ENCODE measurements at regions not wholly inside any gene's neighbourhood (a gene's known extent, or its start where the extent isn't known, plus 50 kb on each side); places are given as distances from the start of the nearest gene placed in this dataset.
"Not testable (repeated sequence)": the region's sequence is repeated elsewhere in the genome, so short reads cannot be mapped to it uniquely, and the experiment has no call there.

DNA sequence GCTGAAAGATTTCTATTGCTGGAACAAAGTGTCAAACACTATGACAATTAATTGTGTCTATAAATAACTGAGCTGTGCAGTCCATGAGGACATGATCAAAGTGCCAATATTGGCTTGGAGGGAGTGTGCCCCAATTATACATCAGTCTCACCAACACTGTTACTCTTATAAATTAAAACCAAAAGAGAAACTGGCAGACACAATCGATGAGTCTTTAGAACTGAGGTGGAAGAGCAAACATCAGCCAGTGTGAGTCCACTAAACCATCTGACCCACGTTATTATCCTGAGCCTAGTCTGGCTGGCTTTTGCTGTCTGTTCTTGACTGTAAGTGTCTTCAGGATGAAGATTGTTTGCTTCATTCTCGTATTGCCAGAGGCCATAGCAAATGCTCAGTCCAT lies 98.9 kb downstream of the OLIG3 start:
- no peak for DNase-seq

DNA sequence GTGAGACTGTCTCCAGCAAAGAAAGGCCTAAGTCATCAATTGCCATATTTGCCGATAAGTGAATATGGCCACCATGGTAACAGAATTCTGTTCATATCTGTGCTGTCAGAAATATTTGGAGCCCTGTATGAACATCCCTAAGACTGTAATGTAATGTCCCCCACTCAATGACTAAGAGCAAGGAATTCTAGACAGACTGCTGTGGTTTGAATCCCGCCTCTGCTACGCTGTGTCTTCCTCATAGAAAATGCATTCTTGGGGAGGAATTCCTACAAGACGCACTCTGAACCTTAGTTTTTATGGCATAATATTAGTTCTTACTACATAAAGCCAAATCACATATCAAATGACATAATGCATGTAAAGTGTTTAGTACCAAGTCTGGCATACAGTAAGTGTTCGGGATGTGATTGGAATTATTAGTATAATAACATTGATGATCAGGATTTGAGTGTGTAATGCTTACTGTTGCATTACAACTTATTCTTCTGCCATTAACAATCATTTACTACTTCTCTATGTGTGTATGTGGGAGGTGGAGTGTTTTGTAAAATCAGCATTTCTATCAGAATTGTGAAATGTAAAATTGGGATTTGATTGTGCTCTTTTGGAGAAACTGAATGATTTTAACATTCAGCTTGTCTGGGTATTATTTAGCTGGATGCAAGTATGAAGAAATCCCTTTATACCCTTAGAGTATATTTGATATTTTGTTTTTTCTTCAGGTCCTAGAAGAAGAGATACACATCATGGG lies 103.0 kb downstream of the OLIG3 start:
- no peak for DNase-seq

GRCh38 chr6:137390334-137390733 lies 103.9 kb downstream of the OLIG3 start:
- no peak for DNase-seq

- no peak for DNase-seq
Measured at GRCh38 chr6:137389150-137389704, 105.0 kb downstream of the OLIG3 start.

DNA sequence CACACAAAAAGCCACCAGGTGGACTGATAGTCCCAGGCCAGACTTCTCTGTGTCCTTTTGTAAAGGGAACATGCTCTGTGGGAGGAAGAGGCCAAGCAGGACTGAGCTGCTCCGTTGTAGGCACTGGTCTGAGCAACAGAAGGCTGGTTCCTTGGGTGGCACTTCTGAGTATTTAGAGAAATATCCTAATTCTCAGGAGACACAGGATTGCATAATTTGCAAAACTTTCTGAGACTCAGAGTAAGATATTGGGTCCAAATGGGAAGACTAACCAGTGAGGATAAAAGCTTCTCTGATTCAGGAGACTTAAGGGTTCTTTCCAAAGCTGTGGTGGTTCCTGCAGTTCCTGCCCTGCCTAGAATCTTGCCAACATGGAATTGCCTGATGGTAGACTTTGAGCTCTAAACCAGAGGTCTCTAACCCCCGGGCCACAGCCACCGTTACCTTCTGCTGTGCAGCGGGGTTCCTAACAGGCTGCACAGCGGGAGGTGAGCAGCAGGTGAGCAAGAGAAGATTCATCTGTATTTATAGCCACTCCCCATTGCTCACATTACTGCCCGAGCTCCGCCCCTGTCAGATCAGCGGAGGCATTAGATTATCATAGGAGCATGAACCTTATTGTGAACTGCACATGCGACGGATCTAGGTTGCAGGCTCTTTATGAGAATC lies 107.0 kb downstream of the OLIG3 start:
- no peak for DNase-seq

GRCh38 chr6:137383287-137383686 lies 110.9 kb downstream of the OLIG3 start:
- DNase-seq = not testable (repeated sequence)

- no peak for DNase-seq
Measured at GRCh38 chr6:137378090-137378369, 116.2 kb downstream of the OLIG3 start.

- no peak for DNase-seq
Measured at GRCh38 chr6:137373296-137373695, 120.9 kb downstream of the OLIG3 start.

DNA sequence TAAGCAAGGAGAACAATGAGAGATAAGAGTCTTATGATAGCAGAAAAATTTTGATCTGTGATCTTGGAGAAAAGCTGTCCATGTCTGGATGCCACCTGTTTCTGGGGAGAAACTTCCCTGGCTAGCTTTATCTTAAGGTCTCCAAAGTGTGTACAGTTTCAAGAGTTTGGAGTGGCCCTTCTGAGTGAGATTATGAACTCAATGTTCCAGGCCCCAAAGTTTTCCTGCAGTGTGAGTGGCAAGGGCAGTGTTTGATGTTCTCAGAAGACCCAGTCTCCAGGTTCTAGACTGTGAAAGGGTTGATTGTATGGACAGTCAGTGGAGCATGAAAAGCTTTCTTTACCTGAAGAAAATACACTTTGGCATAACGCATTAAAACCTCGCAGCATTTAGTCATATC lies 121.7 kb downstream of the OLIG3 start:
- no peak for DNase-seq

GRCh38 chr6:137371634-137372016 lies 122.6 kb downstream of the OLIG3 start:
- DNase-seq = no peak

DNA sequence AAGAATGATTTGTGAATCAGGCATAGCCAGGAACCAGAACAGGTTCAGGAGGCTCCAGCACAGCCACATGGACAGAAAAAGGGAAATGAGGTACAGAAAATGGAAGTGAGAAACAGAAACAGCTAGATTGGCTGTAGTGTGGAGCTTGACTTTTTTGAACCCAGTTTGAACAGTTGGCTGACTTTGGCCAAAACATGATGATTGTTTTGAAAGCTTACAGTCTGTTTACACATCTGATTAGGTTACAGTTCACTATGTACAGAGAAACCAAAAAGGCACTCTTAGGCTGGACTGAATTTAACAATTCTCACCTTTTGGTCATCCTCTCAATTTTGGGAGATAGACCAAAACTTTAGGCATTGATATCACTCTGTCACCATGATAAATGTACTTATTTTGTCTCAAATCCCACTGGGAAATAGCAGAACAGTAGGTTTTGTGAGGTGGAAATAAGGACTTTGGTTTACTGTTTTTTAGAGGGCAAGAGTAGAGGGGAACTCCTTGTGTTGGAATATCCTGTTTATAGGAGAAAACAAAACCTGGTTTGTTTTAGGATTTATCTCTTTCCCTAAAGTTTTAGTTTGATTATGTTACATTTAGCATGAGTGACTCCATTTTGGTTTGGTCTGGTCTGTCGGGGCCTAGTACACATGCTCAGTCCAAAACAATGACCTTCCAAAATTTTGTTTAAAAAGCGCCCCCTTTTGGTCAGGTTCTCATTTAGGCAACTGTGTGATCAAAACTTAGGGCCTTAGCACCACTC lies 123.1 kb downstream of the OLIG3 start:
- DNase-seq = no peak

DNA sequence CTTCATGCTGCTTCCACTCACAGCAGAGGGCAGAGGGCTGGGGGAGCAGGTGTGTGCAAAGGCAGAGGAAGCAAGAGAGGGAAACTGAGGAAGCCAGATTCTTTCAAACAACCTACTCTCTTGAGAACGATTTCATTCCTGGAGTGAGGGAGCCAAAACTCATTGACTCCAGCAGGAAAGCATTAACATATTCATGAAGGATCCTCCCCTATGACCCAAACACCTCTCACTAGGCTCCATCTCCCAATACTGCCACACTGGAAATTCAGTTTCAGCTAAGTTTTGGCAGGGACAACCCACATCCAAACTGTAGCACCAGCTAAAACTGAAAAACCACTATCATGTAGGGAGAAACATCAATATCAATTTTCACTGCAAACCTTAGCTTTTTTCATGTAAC lies 125.1 kb downstream of the OLIG3 start:
- DNase-seq = no peak

DNA sequence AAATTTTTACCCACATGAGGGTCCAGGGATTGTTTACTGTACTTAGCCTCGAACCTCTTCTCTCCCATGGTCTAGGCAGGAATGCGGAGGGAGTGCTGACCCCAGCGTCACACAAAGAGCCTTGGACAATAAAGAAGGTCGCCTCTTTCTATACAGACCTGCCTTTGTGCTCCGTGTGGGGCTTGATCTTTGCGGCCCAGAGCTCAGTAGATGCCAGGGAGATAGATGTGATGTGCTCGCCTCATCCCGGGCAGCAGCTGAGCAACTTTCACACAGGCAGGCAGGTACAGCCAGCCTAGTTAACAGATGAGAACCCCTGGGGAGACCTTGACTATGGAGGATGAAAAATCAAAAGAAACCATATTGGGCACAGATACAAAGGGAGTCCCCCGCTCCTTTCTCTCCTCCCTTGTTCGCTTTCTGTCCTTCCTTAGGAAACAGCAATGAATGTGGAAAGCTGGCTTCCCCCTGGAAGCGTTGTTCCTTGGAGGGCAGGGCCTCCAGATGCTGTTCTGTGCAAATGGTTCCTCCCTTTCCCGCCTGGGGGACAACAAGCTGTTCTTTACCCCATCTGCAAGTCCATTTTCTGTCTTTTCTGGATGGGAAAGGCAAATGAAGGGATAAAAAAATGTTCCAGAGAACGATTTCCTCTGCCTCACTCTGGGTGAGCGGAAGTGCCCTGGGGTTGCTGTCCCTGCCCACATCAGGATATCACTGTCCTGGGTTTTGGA lies 128.3 kb downstream of the OLIG3 start:
- no peak for DNase-seq

DNA sequence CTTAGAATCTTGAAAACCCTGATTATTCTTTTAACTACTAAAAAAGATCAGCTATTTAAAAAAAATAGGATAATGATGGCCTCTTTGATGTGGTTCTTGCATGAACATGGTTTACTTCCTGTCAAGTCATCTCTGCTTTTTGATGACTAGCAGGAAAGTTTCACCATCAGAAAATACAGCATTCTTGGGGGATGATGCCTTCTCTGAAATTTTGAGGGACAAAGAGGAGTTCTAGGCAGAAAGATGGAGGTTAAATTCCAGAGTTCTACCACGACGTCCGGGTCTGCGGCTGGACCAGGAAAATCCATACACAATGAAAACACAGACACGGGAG lies 130.4 kb downstream of the OLIG3 start:
- DNase-seq = no peak

DNA sequence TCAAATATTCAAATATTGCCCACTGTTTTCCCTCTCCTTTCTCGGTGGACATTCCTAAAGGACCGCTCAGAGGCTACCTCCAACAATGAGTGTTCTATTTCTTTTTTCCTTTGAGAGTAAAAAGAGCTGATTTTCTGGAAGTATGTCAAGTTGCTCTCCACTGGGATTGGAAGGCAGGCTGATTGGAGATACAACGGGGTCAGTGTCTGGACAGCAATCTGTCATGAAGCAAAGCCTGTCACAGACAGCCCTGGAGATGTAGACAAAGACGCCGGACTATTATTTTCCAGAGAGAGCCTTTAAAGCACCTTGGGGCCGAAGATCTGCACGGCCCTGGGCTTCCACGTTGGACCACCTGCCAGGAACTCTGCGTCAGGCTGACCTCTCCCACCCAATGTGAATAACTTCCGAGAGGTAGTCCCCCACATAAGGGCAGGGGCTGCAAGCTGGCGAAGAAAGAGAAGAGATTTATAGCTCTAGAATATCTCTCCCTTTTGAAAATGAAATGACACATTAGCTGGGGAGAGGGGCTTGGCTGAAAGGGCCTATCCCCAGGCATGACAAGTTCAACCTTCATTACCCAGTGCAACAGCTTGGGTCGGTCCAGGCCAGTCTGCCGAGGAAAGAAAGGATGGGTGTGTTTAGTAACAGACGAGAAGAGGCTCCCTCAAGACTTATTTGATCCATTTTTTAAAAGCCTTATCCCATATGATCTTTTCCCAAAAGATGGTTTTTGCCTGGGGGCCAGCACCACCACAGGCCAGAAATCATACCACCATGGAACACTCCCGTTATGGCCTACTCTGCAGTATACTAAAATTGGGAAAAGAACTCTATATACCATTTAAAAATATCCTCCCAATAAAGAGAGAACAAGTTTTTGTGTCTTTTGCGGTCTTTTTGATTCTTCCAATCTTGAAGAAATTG lies 131.1 kb downstream of the OLIG3 start:
- no peak for DNase-seq

- DNase-seq = no peak
Measured at GRCh38 chr6:137361701-137362100, 132.5 kb downstream of the OLIG3 start.

- no peak for DNase-seq
Measured at GRCh38 chr6:137358273-137358672, 135.9 kb downstream of the OLIG3 start.

GRCh38 chr6:137357948-137358266 lies 136.3 kb downstream of the OLIG3 start:
- DNase-seq = no peak

DNA sequence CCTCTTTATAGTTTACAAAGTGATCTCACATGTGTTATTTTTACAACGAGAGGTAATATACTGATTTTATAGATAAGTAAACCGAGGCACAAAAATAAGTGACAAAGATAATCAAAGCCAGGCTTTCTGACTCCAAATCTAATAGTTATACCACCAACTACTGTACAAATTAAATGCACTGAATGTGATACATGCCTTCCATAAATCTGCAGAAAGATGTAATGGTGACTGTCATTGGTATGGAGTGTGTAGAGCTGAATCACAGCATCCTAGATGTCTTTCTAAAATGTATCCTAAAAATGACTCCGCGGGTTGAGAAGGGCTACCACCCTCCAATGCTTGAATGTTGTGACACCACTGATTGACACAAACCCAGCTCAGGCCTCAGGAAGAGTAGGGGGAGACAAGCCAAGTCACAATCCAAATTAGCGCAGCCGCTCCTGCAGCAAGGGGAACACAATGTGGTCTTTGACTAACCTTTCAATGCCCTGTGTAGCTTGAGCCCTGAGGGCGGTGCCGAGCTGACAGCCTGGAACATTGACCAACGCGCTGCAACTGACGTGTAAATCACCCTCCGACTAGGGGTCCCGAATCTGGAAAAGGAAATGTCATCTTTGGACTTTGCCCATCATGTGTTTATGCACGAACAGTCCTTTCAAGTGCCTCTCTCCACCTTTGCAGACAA lies 136.8 kb downstream of the OLIG3 start:
- DNase-seq = no peak

DNA sequence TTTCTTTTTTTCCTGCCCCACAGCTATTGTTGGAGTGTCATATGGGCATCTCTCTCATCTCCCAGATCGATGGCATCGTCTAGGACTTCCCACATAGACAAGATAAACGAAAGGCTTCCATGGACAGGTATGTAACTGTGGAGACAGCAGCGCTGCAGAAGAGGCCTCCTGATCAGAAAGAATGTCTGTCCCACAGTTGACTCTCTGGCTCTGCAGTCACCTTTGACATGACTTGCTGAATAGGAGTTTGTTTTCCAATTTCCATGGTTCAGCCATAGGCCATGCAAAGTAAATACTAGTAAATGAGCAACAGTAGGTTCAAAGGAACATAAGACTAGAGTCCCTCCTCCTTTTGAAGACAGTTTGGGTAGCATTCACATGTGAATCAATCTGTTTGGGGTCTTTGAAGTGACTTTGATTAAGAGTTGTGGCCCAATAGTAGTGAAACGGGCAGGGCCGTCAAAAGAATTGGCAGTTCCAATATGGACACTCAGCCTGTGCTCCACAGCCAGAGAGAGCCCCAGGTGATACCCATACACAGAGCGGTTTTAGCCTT lies 134.7 kb upstream of the IFNGR1 start:
- DNase-seq = no peak

DNA sequence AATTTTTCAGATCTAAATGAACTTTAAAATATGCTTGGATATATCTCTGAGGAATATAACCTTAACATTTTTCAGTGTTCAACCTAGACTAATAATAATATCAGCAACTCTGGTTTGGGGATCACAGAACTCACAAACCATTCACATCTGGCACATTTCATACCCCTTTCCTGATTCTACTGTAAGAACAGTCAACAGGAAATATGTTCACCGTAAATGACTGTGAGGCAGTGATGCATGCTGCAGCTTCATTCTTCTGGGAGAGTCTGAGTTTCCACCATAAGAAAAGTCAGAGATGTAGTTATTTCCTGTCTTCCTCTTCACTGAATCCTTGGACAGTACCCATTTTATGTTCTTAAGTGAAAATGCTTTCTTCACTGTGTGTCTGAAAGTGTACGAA lies 134.2 kb upstream of the IFNGR1 start:
- DNase-seq = no peak

GRCh38 chr6:137352859-137353258 lies 133.7 kb upstream of the IFNGR1 start:
- no peak for DNase-seq

All from NCI-H1436 treated with DMSO at 0.1 percent for 48 hours (cell line).